Neuronal stem cell (in vitro differentiated cells): ENCODE measurements at regions not wholly inside any gene's neighbourhood (a gene's known extent, or its start where the extent isn't known, plus 50 kb on each side); places are given as distances from the start of the nearest gene placed in this dataset.

ENCODE experiments used
- DNase-seq: peaks from one replicate; pipeline ENCODE4 v3.0.0-alpha.2; 2013; ENCODE audit warnings: low spot score
- H2AFZ ChIP-seq: one replicate; pipeline ENCODE4 v1.6.1; 2013; ENCODE audit warnings: mild to moderate bottlenecking, low read length, inconsistent platforms
- H2AK5ac ChIP-seq: 2 replicates; pipeline ENCODE4 v1.6.1; 2013; ENCODE audit warnings: low read depth, mild to moderate bottlenecking, inconsistent platforms, low read length, moderate library complexity, mixed read lengths
- H2BK120ac ChIP-seq: 2 replicates; pipeline ENCODE4 v1.6.1; 2013; ENCODE audit warnings: low read depth, mild to moderate bottlenecking, inconsistent platforms, low read length, moderate library complexity, mixed read lengths
- H2BK12ac ChIP-seq: one replicate; pipeline ENCODE4 v1.6.1; 2013; ENCODE audit warnings: low read length, inconsistent platforms
- H2BK15ac ChIP-seq: 2 replicates; pipeline ENCODE4 v1.6.1; 2013; ENCODE audit warnings: mild to moderate bottlenecking, low read length, inconsistent platforms, mixed read lengths
- H2BK5ac ChIP-seq: one replicate; pipeline ENCODE4 v1.6.1; 2013; ENCODE audit warnings: inconsistent platforms, mild to moderate bottlenecking, low read length, moderate library complexity
- H3K14ac ChIP-seq: one replicate; pipeline ENCODE4 v1.6.1; 2013; ENCODE audit warnings: low read length, inconsistent platforms
- H3K18ac ChIP-seq: 2 replicates; pipeline ENCODE4 v1.6.1; 2013; ENCODE audit warnings: low read length, inconsistent platforms
- H3K23ac ChIP-seq: 2 replicates; pipeline ENCODE4 v1.6.1; 2013; ENCODE audit warnings: low read depth, mild to moderate bottlenecking, mixed read lengths, low read length, inconsistent platforms; ENCODE audit not compliant: poor library complexity
- H3K27ac ChIP-seq: replicated peaks from 3 replicates; pipeline ENCODE4 v1.5.1; 2013; ENCODE audit warnings: low read length, inconsistent platforms
- H3K27me3 ChIP-seq, 3 experiments: 2 replicates each; pipeline ENCODE4 v1.6.1; 2013; ENCODE audit warnings: low read length in 3 of 3, mild to moderate bottlenecking in 2 of 3, inconsistent platforms in 1 of 3, low read depth in 1 of 3, mixed read lengths in 1 of 3, moderate library complexity in 1 of 3; ENCODE audit not compliant: control insufficient read depth in 3 of 3, insufficient read depth in 3 of 3
- H3K36me3 ChIP-seq, 2 donors: replicated peaks in 1 of 2; 2 replicates each; pipeline ENCODE4 v1.6.1; 2013; ENCODE audit warnings: low read length in 2 of 2; ENCODE audit not compliant: control insufficient read depth in 2 of 2, insufficient read depth in 2 of 2
- H3K4ac ChIP-seq: 2 replicates; pipeline ENCODE4 v1.6.1; 2013; ENCODE audit warnings: inconsistent platforms, mild to moderate bottlenecking, low read length, moderate library complexity
- H3K4me1 ChIP-seq, 2 donors: 1 replicate in 1 of 2; 2 replicates in 1 of 2; pipeline ENCODE4 v1.6.1; 2013; ENCODE audit warnings: low read length in 2 of 2, low read depth in 1 of 2; ENCODE audit not compliant: control insufficient read depth in 2 of 2, insufficient read depth in 1 of 2
- H3K4me2 ChIP-seq: one replicate; pipeline ENCODE4 v1.6.1; 2013; ENCODE audit warnings: mild to moderate bottlenecking, low read length, inconsistent platforms; ENCODE audit not compliant: insufficient read depth, poor library complexity, severe bottlenecking
- H3K4me3 ChIP-seq, 2 donors: 2 replicates each; pipeline ENCODE4 v1.5.1; 2013; ENCODE audit warnings: low read length in 2 of 2, mild to moderate bottlenecking in 2 of 2, inconsistent platforms in 1 of 2, moderate library complexity in 1 of 2
- H3K79me1 ChIP-seq: one replicate; pipeline ENCODE4 v1.6.1; 2013; ENCODE audit warnings: low read depth, mild to moderate bottlenecking, inconsistent platforms, low read length, moderate library complexity
- H3K9ac ChIP-seq: one replicate; pipeline ENCODE4 v1.6.1; 2013; ENCODE audit warnings: mild to moderate bottlenecking, low read depth, low read length, inconsistent platforms; ENCODE audit not compliant: poor library complexity
- H3K9me3 ChIP-seq, 2 donors: replicated peaks in 1 of 2; 2 replicates each; pipeline versions ENCODE3 to v1.6.1; 2013; ENCODE audit warnings: low read length in 2 of 2, mild to moderate bottlenecking in 2 of 2, inconsistent platforms in 1 of 2, low read depth in 1 of 2, mixed read lengths in 1 of 2, moderate library complexity in 1 of 2; ENCODE audit not compliant: control insufficient read depth in 2 of 2, insufficient read depth in 1 of 2
- H4K8ac ChIP-seq: one replicate; pipeline ENCODE4 v1.6.1; 2013; ENCODE audit warnings: low read depth, mild to moderate bottlenecking, inconsistent platforms, low read length, moderate library complexity
- H4K91ac ChIP-seq: one replicate; pipeline ENCODE4 v1.6.1; 2013; ENCODE audit warnings: low read length, low read depth, mild to moderate bottlenecking, inconsistent platforms; ENCODE audit not compliant: poor library complexity
- WGBS, 2 donors: extraction: QIAGEN DNeasy Blood & Tissue Kit; methylation state at CpG; one replicate each; pipeline ENCODE4 v1.1.7; 2013; ENCODE audit warnings: missing lambda C conversion rate in 2 of 2, mixed read lengths in 1 of 2; ENCODE audit not compliant: insufficient read length in 2 of 2, insufficient replicate concordance in 1 of 2; ENCODE audit errors: extremely low coverage in 2 of 2; 5-methylcytosine and 5-hydroxymethylcytosine counted together

- Histone ChIP-seq H2BK15ac (no peak overlapping the region), H2BK12ac (no peak overlapping the region), H3K4me3 (no peak overlapping the region), H3K36me3 (no peaks in the 10 kb centered on the region), H3K4ac (no peak overlapping the region), H3K18ac (peak overlapping the region; percentile 23), H2AK5ac (no peak overlapping the region), H3K23ac (no peak overlapping the region), H4K8ac (no peak overlapping the region), H3K9ac (no peak overlapping the region), H4K91ac (no peak overlapping the region), H3K79me1 (no peaks in the 10 kb centered on the region), H2BK120ac (no peak overlapping the region), H3K14ac (no peak overlapping the region), H3K27me3 (no peaks in the 10 kb centered on the region), H3K9me3 (no peaks in the 10 kb centered on the region), H3K4me1 (peaks cover 0 to 3% of the 10 kb centered on the region in 2 donors), H3K27ac (no peak overlapping the region), H2AFZ (no peak overlapping the region), H2BK5ac (no peak overlapping the region), H3K4me2 (no peak overlapping the region)
- no CpG with 5 or more reads among the region's 5 CpGs for WGBS, 2 donors
- no peak for DNase-seq
Measured at GRCh38 chr5:3222924-3223323, 372.7 kb upstream of the IRX1 start.

GRCh38 chr5:3221432-3221831, 374.2 kb upstream of the IRX1 start:
- no peaks in the 10 kb centered on the region for H3K27me3 ChIP-seq
- H3K79me1 ChIP-seq: no peaks in the 10 kb centered on the region
- no peak overlapping the region for H3K4ac ChIP-seq
- H2BK12ac ChIP-seq: no peak overlapping the region
- no peaks in the 10 kb centered on the region for H3K36me3 ChIP-seq
- H3K4me1 ChIP-seq: no peaks in the 10 kb centered on the region
- no peak overlapping the region for H2AFZ ChIP-seq
- H3K18ac ChIP-seq: no peak overlapping the region
- H2BK15ac ChIP-seq: no peak overlapping the region
- no peak overlapping the region for H2AK5ac ChIP-seq
- no CpG with 5 or more reads among the region's 9 CpGs for WGBS, 2 donors
- H3K27ac ChIP-seq: no peak overlapping the region
- no peak for DNase-seq
- no peaks in the 10 kb centered on the region for H3K9me3 ChIP-seq
- no peak overlapping the region for H3K4me2 ChIP-seq
- no peak overlapping the region for H2BK5ac ChIP-seq
- H3K14ac ChIP-seq: no peak overlapping the region
- no peak overlapping the region for H3K23ac ChIP-seq
- no peak overlapping the region for H4K8ac ChIP-seq
- H4K91ac ChIP-seq: no peak overlapping the region
- no peak overlapping the region for H2BK120ac ChIP-seq
- no peak overlapping the region for H3K9ac ChIP-seq
- H3K4me3 ChIP-seq: no peak overlapping the region

GRCh38 chr5:3220638-3221288, 374.9 kb upstream of the IRX1 start:
- Histone ChIP-seq H2BK15ac (no peak overlapping the region), H3K14ac (no peak overlapping the region), H3K27ac (no peak overlapping the region), H2BK12ac (no peak overlapping the region), H3K4me3 (no peak overlapping the region), H3K23ac (peak overlapping the region; percentile 43), H3K4ac (no peak overlapping the region), H4K91ac (no peak overlapping the region), H3K4me2 (no peak overlapping the region), H2AK5ac (peak overlapping the region; percentile 29), H2BK120ac (no peak overlapping the region), H2BK5ac (no peak overlapping the region), H2AFZ (no peak overlapping the region), H3K36me3 (no peaks in the 10 kb centered on the region), H3K79me1 (no peaks in the 10 kb centered on the region), H3K18ac (peak overlapping the region; percentile 39), H3K27me3 (no peaks in the 10 kb centered on the region), H4K8ac (no peak overlapping the region), H3K9ac (no peak overlapping the region), H3K9me3 (no peaks in the 10 kb centered on the region), H3K4me1 (no peaks in the 10 kb centered on the region)
- WGBS, 2 donors: no CpG with 5 or more reads among the region's 31 CpGs
- no peak for DNase-seq

GRCh38 chr5:3220201-3220600, 375.4 kb upstream of the IRX1 start:
- H2BK12ac ChIP-seq: no peak overlapping the region
- peak overlapping the region; percentile 29 for H2AK5ac ChIP-seq
- no CpG with 5 or more reads among the region's 13 CpGs for WGBS, 2 donors
- no peak overlapping the region for H3K18ac ChIP-seq
- no peak overlapping the region for H2BK120ac ChIP-seq
- DNase-seq: no peak
- H2BK15ac ChIP-seq: no peak overlapping the region
- H2AFZ ChIP-seq: no peak overlapping the region
- H3K14ac ChIP-seq: no peak overlapping the region
- H2BK5ac ChIP-seq: no peak overlapping the region
- H3K79me1 ChIP-seq: no peaks in the 10 kb centered on the region
- H3K23ac ChIP-seq: no peak overlapping the region
- H3K4ac ChIP-seq: no peak overlapping the region
- H3K27ac ChIP-seq: no peak overlapping the region
- no peaks in the 10 kb centered on the region for H3K4me1 ChIP-seq
- no peak overlapping the region for H4K8ac ChIP-seq
- no peak overlapping the region for H3K9ac ChIP-seq
- H3K27me3 ChIP-seq: no peaks in the 10 kb centered on the region
- H3K4me3 ChIP-seq: no peak overlapping the region
- H3K9me3 ChIP-seq: no peaks in the 10 kb centered on the region
- H3K36me3 ChIP-seq: no peaks in the 10 kb centered on the region
- no peak overlapping the region for H3K4me2 ChIP-seq
- no peak overlapping the region for H4K91ac ChIP-seq
